SK-N-SH (cell line): ENCODE measurements at regions not wholly inside any gene's neighbourhood (a gene's known extent, or its start where the extent isn't known, plus 50 kb on each side); places are given as distances from the start of the nearest gene placed in this dataset.

Experiments used
- CTCF ChIP-seq: fragments of 200-600 bp; sonication (generic); IDR thresholded peaks from 2 replicates; pipeline ENCODE4 v1.6.1; 2017; ENCODE audit warnings: antibody characterized with exemption, mild to moderate bottlenecking, moderate library complexity
- FOXM1 ChIP-seq: IDR thresholded peaks from 2 replicates; pipeline ENCODE4 v1.4.0; 2012; ENCODE audit warnings: low read depth, mild to moderate bottlenecking
- GABPA ChIP-seq: IDR thresholded peaks from 2 replicates; pipeline ENCODE4 v1.4.0; 2012; ENCODE audit warnings: low read depth, mild to moderate bottlenecking
- POLR2AphosphoS5 ChIP-seq: IDR thresholded peaks from 2 replicates; pipeline ENCODE4 v1.6.1; 2012; ENCODE audit warnings: low read depth, low read length
- REST ChIP-seq: IDR thresholded peaks from 2 replicates; pipeline ENCODE4 v1.6.1; 2012; ENCODE audit warnings: mild to moderate bottlenecking, low read depth, low read length, moderate library complexity
- SMC3 ChIP-seq: IDR thresholded peaks from 2 replicates; pipeline ENCODE4 v1.6.1; 2012; ENCODE audit warnings: low read depth, low read length, improper control_type of control experiment
- TCF12 ChIP-seq: IDR thresholded peaks from 2 replicates; pipeline ENCODE4 v1.4.0; 2012
- TEAD4 ChIP-seq: IDR thresholded peaks from 2 replicates; pipeline ENCODE4 v1.4.0; 2012; ENCODE audit warnings: mild to moderate bottlenecking, borderline replicate concordance; ENCODE audit not compliant: insufficient read depth
- USF1 ChIP-seq: IDR thresholded peaks from 2 replicates; pipeline ENCODE4 v1.4.0; 2012; ENCODE audit warnings: low read depth, borderline replicate concordance
- ZBTB33 ChIP-seq: IDR thresholded peaks from 2 replicates; pipeline ENCODE4 v1.4.0; 2012; ENCODE audit warnings: low read depth, borderline replicate concordance

GRCh38 chr11:122322329-122322728, 206.3 kb upstream of the BLID start:
- no peak for TF ChIP-seq CTCF
- no peak for TF ChIP-seq TEAD4
- no peak for TF ChIP-seq REST
- TF ChIP-seq USF1 = no peak
- no peak for TF ChIP-seq SMC3
- TF ChIP-seq GABPA = no peak
- TF ChIP-seq POLR2AphosphoS5 = no peak
- TF ChIP-seq FOXM1 = no peak
- no peak for TF ChIP-seq TCF12
- no peak for TF ChIP-seq ZBTB33
